ENCODE measurements at regions not wholly inside any gene's neighbourhood (a gene's known extent, or its start where the extent isn't known, plus 50 kb on each side); places are given as distances from the start of the nearest gene placed in this dataset.
"Not testable (repeated sequence)": the region's sequence is repeated elsewhere in the genome, so short reads cannot be mapped to it uniquely, and the experiment has no call there.

DNA sequence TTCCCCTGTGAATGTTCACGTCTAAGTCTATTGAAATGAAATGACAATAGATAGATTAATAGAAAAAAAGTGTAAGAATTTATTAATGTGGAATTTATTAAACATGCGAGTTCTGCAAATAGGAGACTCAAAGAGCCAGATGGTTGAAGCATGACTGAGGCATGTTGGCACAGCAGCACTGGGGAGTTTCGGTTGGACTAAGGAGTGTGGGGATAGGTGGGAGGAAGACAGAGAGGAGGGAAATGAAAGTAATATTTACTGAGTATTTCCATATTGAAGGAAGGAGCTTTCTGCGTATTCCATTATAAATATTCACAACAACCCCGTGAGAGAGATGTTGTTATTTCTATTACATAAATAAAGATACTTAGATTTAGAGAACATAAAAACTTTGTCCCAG lies 79.5 kb upstream of the ZNF644 start:
- H3K27ac ChIP-seq, result no peak overlapping the region
- intact Hi-C loops (cut with DNase I; ENCODE audit: low total_unique reads), result no loop called here
- TF ChIP-seq POLR2AphosphoS5 (IDR thresholded peaks at IDR 0.05), result no peak
- no peak for TF ChIP-seq POLR2A (IDR thresholded peaks at IDR 0.05)
- TF ChIP-seq, protein P1, sequence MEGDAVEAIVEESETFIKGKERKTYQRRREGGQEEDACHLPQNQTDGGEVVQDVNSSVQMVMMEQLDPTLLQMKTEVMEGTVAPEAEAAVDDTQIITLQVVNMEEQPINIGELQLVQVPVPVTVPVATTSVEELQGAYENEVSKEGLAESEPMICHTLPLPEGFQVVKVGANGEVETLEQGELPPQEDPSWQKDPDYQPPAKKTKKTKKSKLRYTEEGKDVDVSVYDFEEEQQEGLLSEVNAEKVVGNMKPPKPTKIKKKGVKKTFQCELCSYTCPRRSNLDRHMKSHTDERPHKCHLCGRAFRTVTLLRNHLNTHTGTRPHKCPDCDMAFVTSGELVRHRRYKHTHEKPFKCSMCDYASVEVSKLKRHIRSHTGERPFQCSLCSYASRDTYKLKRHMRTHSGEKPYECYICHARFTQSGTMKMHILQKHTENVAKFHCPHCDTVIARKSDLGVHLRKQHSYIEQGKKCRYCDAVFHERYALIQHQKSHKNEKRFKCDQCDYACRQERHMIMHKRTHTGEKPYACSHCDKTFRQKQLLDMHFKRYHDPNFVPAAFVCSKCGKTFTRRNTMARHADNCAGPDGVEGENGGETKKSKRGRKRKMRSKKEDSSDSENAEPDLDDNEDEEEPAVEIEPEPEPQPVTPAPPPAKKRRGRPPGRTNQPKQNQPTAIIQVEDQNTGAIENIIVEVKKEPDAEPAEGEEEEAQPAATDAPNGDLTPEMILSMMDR (IDR thresholded peaks at IDR 0.05 in 8 of 11, conservative IDR thresholded peaks at IDR 0.05 in 3 of 11), result no peak
- no peaks in the 10 kb centered on the region for H3K36me3 ChIP-seq
- DNase-seq, result no peak
- WGBS, 5 donors, result 71 to 85% (median 76%) methylated on average over 5 of the region's 5 CpGs
- no peaks in the 10 kb centered on the region for H3K9me3 ChIP-seq
- H3K4me1 ChIP-seq, result peaks cover 0 to 13% (median 7%) of the 10 kb centered on the region in 6 donors
- H3K4me3 ChIP-seq, result no peak overlapping the region
- H3K27me3 ChIP-seq (replicated peaks in 1 of 7), result peaks cover 0 to 17% (median 0%) of the 10 kb centered on the region in 7 donors

DNA sequence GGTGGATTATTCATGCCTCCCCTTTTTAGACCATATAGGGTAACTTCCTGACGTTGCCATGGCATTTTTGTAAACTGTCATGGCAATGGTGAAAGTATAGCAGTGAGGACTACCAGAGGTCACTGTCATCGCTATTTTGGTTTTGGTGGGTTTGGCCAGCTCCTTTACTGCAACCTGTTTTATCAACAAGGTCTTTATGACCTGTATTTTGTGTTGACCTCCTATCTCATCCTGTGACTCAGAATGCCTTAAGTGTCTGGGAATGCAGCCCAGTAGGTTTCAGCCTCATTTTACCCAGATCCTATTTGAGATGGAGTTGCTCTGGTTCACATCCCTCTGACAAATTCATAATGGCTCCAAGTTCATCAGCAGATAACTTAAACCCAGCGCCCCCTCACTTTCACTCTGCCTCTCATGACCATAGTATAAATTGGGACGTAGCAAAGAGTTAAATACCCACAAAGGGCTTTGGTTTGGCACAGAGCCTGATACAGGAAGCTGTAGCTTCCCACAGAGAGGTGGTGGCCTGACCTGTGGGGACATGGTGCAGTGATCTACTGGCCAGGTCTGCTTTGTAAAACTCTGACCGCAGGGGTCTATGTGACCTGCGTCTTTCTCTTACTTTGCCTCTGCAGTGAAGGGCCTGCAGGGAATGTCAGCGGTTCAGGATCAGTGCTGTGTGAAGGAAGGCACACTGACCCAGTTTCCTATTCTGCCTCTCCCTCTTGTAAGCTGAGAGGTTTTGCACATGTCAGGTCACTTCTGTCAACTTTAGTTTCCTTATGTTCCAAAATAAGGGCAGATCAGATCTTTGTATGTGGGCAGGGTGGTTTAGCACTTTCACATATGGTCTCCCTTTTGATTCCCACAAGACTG lies 78.1 kb upstream of the ZNF644 start:
- Histone ChIP-seq H3K9me3 (no peaks in the 10 kb centered on the region), H3K4me1 (peaks cover 0 to 13% (median 7%) of the 10 kb centered on the region in 6 donors), H3K4me3 (no peak overlapping the region), H3K27ac (no peak overlapping the region), H3K36me3 (no peaks in the 10 kb centered on the region), H3K27me3 (replicated peaks in 1 of 7) (peaks cover 0 to 17% (median 0%) of the 10 kb centered on the region in 7 donors)
- WGBS, 5 donors, result 28 to 41% (median 35%) methylated on average over 7 of the region's 7 CpGs
- no peak for TF ChIP-seq POLR2A (IDR thresholded peaks at IDR 0.05)
- TF ChIP-seq, protein P1 (IDR thresholded peaks at IDR 0.05 in 8 of 11, conservative IDR thresholded peaks at IDR 0.05 in 3 of 11), result no peak
- TF ChIP-seq POLR2AphosphoS5 (IDR thresholded peaks at IDR 0.05), result no peak
- DNase-seq, result no peak
- intact Hi-C loops (cut with DNase I; ENCODE audit: low total_unique reads), result no loop called here

DNA sequence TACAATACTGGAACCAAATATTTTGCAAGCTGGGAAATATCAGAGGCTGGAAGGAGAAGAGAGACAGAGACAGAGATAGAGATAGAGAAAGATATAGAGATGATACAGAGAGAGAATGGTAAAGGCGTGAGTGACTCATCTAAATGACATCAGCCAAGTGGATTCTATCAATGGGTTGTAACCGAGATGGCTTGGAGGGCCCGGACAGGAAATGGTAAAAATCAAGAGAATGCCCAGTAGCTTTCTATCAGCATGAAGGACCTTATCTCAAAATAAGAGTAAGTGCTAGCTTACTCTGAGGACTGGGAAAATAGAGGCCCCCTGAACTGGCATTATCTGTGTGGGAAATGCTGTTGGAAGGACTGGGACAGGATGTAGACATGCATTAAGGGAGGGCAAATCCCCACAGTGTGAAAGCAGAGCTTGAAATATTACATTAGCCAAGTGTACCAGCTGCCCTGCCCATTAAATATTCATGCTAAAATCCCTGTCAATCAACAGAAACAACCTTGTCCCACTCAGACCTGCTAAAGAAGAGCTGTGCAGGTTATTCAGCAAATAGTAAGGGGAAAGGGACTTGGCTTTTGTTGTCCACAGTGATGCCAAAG lies 76.6 kb upstream of the ZNF644 start:
- WGBS, 5 donors, result 57 to 87% (median 73%) methylated on average over 3 of the region's 3 CpGs
- peaks cover 0 to 17% (median 0%) of the 10 kb centered on the region in 7 donors for H3K27me3 ChIP-seq (replicated peaks in 1 of 7)
- H3K36me3 ChIP-seq, result no peaks in the 10 kb centered on the region
- H3K4me3 ChIP-seq, result no peak overlapping the region
- H3K4me1 ChIP-seq, result peaks cover 0 to 13% (median 7%) of the 10 kb centered on the region in 6 donors
- intact Hi-C loops (cut with DNase I; ENCODE audit: low total_unique reads), result no loop called here
- DNase-seq, result no peak
- no peak overlapping the region for H3K27ac ChIP-seq
- TF ChIP-seq POLR2A (IDR thresholded peaks at IDR 0.05), result no peak
- TF ChIP-seq, protein P1 (IDR thresholded peaks at IDR 0.05 in 8 of 11, conservative IDR thresholded peaks at IDR 0.05 in 3 of 11), result no peak
- no peak for TF ChIP-seq POLR2AphosphoS5 (IDR thresholded peaks at IDR 0.05)
- H3K9me3 ChIP-seq, result no peaks in the 10 kb centered on the region

DNA sequence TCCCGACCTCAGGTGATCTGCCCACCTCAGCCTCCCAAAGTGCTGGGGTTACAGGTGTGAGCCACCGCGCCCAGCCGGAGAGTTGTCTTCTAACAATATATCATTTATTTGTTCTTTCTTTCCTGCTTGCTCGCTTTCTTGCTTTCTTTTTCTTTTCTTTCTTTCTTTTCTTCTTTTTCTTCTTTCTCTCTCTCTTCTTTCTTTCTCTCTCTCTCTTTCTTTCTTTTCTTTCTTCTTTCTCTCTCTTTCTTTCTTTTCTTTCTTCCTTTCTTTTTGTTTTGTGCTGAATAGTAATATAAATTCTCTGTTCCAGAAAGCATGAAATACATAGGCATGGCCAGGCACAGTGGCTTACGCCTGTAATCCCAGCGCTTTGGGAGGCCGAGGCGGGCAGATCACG lies 73.5 kb upstream of the ZNF644 start:
- Histone ChIP-seq H3K4me1 (peaks cover 0 to 11% (median 6%) of the 10 kb centered on the region in 6 donors), H3K27me3 (replicated peaks in 1 of 7) (peaks cover 0 to 23% (median 0%) of the 10 kb centered on the region in 7 donors)
- H3K4me3 ChIP-seq; H3K36me3 ChIP-seq; intact Hi-C loops (cut with DNase I; ENCODE audit: low total_unique reads); H3K9me3 ChIP-seq; DNase-seq; H3K27ac ChIP-seq: not testable (repeated sequence)
- WGBS, 5 donors, result 91 to 98% (median 96%) methylated on average over 9 to 10 of the region's 10 CpGs
